GM03348 (cell line): ENCODE measurements at regions not wholly inside any gene's neighbourhood (a gene's known extent, or its start where the extent isn't known, plus 50 kb on each side); places are given as distances from the start of the nearest gene placed in this dataset.
"Not testable (repeated sequence)": the region's sequence is repeated elsewhere in the genome, so short reads cannot be mapped to it uniquely, and the experiment has no call there.

Source experiments
- DNase-seq: peaks from one replicate; pipeline ENCODE4 v3.0.0; 2012; ENCODE audit warnings: low spot score

- no peak for DNase-seq
Observed at GRCh38 chr13:108003626-108004025, 211.7 kb downstream of the LIG4 start.

- DNase-seq = no peak
Observed at GRCh38 chr13:108000998-108001397, 214.3 kb downstream of the LIG4 start.

- no peak for DNase-seq
Observed at GRCh38 chr13:107999751-108000150, 215.6 kb downstream of the LIG4 start.

GRCh38 chr13:107994137-107994536 lies 221.2 kb downstream of the LIG4 start:
- DNase-seq = no peak

GRCh38 chr13:107993239-107993949 lies 221.9 kb downstream of the LIG4 start:
- no peak for DNase-seq

GRCh38 chr13:107992542-107992941 lies 222.8 kb downstream of the LIG4 start:
- no peak for DNase-seq

- no peak for DNase-seq
Observed at GRCh38 chr13:107977071-107977574, 238.2 kb downstream of the LIG4 start.

GRCh38 chr13:107976628-107977027 lies 238.7 kb downstream of the LIG4 start:
- DNase-seq = no peak

GRCh38 chr13:107974409-107974808 lies 240.9 kb downstream of the LIG4 start:
- DNase-seq = no peak

GRCh38 chr13:107969546-107969945 lies 245.8 kb downstream of the LIG4 start:
- no peak for DNase-seq

- no peak for DNase-seq
Observed at GRCh38 chr13:107968470-107968869, 246.9 kb downstream of the LIG4 start.

GRCh38 chr13:107964395-107964794 lies 250.9 kb downstream of the LIG4 start:
- DNase-seq = no peak

- DNase-seq = no peak
Observed at GRCh38 chr13:107961849-107962608, 253.3 kb downstream of the LIG4 start.

- no peak for DNase-seq
Observed at GRCh38 chr13:107960301-107960700, 255.0 kb downstream of the LIG4 start.

- DNase-seq = no peak
Observed at GRCh38 chr13:107956889-107957288, 258.4 kb downstream of the LIG4 start.

- no peak for DNase-seq
Observed at GRCh38 chr13:107942030-107942617, 273.2 kb downstream of the LIG4 start.

GRCh38 chr13:107941345-107942029 lies 273.8 kb downstream of the LIG4 start:
- DNase-seq = no peak

- DNase-seq = no peak
Observed at GRCh38 chr13:107937848-107938247, 277.5 kb downstream of the LIG4 start.

GRCh38 chr13:107931056-107931455 lies 284.3 kb downstream of the LIG4 start:
- DNase-seq = no peak

- DNase-seq = no peak
Observed at GRCh38 chr13:107928762-107929161, 286.6 kb downstream of the LIG4 start.

- no peak for DNase-seq
Observed at GRCh38 chr13:107927557-107927956, 287.8 kb downstream of the LIG4 start.

- DNase-seq = not testable (repeated sequence)
Observed at GRCh38 chr13:107926515-107926914, 288.8 kb downstream of the LIG4 start.
